ENCODE measurements at regions not wholly inside any gene's neighbourhood (a gene's known extent, or its start where the extent isn't known, plus 50 kb on each side); places are given as distances from the start of the nearest gene placed in this dataset.
A peak's percentile ranks its signal among the peaks of the same experiment; 100 is the strongest.

- TF ChIP-seq, protein P1, sequence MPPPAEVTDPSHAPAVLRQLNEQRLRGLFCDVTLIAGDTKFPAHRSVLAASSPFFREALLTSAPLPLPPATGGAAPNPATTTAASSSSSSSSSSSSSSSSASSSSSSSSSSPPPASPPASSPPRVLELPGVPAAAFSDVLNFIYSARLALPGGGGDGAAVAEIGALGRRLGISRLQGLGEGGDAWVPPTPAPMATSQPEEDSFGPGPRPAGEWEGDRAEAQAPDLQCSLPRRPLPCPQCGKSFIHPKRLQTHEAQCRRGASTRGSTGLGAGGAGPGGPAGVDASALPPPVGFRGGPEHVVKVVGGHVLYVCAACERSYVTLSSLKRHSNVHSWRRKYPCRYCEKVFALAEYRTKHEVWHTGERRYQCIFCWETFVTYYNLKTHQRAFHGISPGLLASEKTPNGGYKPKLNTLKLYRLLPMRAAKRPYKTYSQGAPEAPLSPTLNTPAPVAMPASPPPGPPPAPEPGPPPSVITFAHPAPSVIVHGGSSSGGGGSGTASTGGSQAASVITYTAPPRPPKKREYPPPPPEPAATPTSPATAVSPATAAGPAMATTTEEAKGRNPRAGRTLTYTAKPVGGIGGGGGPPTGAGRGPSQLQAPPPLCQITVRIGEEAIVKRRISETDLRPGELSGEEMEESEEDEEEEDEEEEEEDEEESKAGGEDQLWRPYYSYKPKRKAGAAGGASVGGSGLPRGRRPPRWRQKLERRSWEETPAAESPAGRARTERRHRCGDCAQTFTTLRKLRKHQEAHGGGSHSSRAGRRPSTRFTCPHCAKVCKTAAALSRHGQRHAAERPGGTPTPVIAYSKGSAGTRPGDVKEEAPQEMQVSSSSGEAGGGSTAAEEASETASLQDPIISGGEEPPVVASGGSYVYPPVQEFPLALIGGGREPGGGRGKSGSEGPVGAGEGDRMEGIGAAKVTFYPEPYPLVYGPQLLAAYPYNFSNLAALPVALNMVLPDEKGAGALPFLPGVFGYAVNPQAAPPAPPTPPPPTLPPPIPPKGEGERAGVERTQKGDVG (CRISPR knock-in tag; IDR thresholded peaks at IDR 0.05; ENCODE audit: borderline replicate concordance), result no peak
- TF ChIP-seq NAIF1 (CRISPR knock-in tag; IDR thresholded peaks at IDR 0.05; ENCODE audit: borderline replicate concordance), result no peak
- no peak for TF ChIP-seq NBN (conservative IDR thresholded peaks at IDR 0.05)
- TF ChIP-seq, protein P2, sequence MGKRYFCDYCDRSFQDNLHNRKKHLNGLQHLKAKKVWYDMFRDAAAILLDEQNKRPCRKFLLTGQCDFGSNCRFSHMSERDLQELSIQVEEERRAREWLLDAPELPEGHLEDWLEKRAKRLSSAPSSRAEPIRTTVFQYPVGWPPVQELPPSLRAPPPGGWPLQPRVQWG (CRISPR knock-in tag; IDR thresholded peaks at IDR 0.05; ENCODE audit: borderline replicate concordance, low read depth), result no peak
- no peak for TF ChIP-seq SIN3A (IDR thresholded peaks at IDR 0.05; ENCODE audit: borderline replicate concordance, low read depth, low read length)
- TF ChIP-seq, protein P3, sequence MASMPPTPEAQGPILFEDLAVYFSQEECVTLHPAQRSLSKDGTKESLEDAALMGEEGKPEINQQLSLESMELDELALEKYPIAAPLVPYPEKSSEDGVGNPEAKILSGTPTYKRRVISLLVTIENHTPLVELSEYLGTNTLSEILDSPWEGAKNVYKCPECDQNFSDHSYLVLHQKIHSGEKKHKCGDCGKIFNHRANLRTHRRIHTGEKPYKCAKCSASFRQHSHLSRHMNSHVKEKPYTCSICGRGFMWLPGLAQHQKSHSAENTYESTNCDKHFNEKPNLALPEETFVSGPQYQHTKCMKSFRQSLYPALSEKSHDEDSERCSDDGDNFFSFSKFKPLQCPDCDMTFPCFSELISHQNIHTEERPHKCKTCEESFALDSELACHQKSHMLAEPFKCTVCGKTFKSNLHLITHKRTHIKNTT (CRISPR knock-in tag; IDR thresholded peaks at IDR 0.05), result no peak
- TF ChIP-seq ZIK1 (CRISPR knock-in tag; IDR thresholded peaks at IDR 0.05; ENCODE audit: borderline replicate concordance, low read depth), result 0 out of 2 replicates have a peak, but pooled peaks have one; percentile 55
- peak; percentile 90 for TF ChIP-seq ESRRA (CRISPR knock-in tag; IDR thresholded peaks at IDR 0.05; ENCODE audit: low read depth)
- TF ChIP-seq FOSL2 (CRISPR knock-in tag; IDR thresholded peaks at IDR 0.05), result 0 out of 2 replicates have a peak, but pooled peaks have one; percentile 0
- TF ChIP-seq ZNF710 (CRISPR knock-in tag; IDR thresholded peaks at IDR 0.05; ENCODE audit: borderline replicate concordance), result no peak
- TF ChIP-seq ZNF180 (CRISPR knock-in tag; IDR thresholded peaks at IDR 0.05; ENCODE audit: borderline replicate concordance, low read depth), result no peak
- no peak for TF ChIP-seq ZNF333 (CRISPR knock-in tag; IDR thresholded peaks at IDR 0.05; ENCODE audit: borderline replicate concordance)
- TF ChIP-seq ZBTB40 (IDR thresholded peaks at IDR 0.05), result no peak
- TF ChIP-seq ZBTB40 (CRISPR knock-in tag; IDR thresholded peaks at IDR 0.05), result peak; percentile 20; the same call in 1 of the 2 replicates
Observed at GRCh38 chr20:17808782-17809181, 109.0 kb downstream of the BANF2 start (continued).

Data from HepG2 (cell line).